Lung (tissue), 11 donors: ENCODE measurements at regions not wholly inside any gene's neighbourhood (a gene's known extent, or its start where the extent isn't known, plus 50 kb on each side); places are given as distances from the start of the nearest gene placed in this dataset.

Experiments used
- ATAC-seq: fragments of 200-7000 bp; cut with Tn5 transposase; one replicate; pipeline ENCODE4 v1.9.1; 2020; ENCODE audit warnings: moderate number of reproducible peaks; ENCODE audit not compliant: insufficient read depth, low FRiP score
- DNase-seq, 3 donors: peaks; one replicate each; pipeline ENCODE4 v3.0.0-alpha.2; 2013 to 2017
- H3K27ac ChIP-seq, 2 donors: one replicate each; pipeline ENCODE4 v1.5.1; 2013; ENCODE audit warnings: mild to moderate bottlenecking in 2 of 2, moderate library complexity in 2 of 2, control low read depth in 1 of 2, inconsistent platforms in 1 of 2, low read depth in 1 of 2, low read length in 1 of 2
- H3K27me3 ChIP-seq, 3 donors: one replicate each; pipeline ENCODE4 v1.5.1; 2013; ENCODE audit warnings: low read length in 2 of 3; ENCODE audit not compliant: control insufficient read depth in 3 of 3, insufficient read depth in 3 of 3
- H3K36me3 ChIP-seq, 4 donors: one replicate each; pipeline ENCODE4 v1.5.1; 2013; ENCODE audit warnings: low read length in 4 of 4, mild to moderate bottlenecking in 1 of 4, moderate library complexity in 1 of 4; ENCODE audit not compliant: control insufficient read depth in 4 of 4, insufficient read depth in 4 of 4
- H3K4me1 ChIP-seq, 5 donors: one replicate each; pipeline ENCODE4 v1.5.1; 2013; ENCODE audit warnings: low read length in 5 of 5, mild to moderate bottlenecking in 2 of 5, moderate library complexity in 1 of 5; ENCODE audit not compliant: control insufficient read depth in 5 of 5, insufficient read depth in 5 of 5
- H3K4me3 ChIP-seq: one replicate; pipeline ENCODE4 v1.5.1; 2013; ENCODE audit warnings: mild to moderate bottlenecking, control low read depth, moderate library complexity
- H3K9ac ChIP-seq, 2 donors: one replicate each; pipeline ENCODE4 v1.5.1; 2013; ENCODE audit warnings: low read length in 2 of 2, control low read depth in 1 of 2; ENCODE audit not compliant: insufficient read depth in 1 of 2
- H3K9me3 ChIP-seq, 4 donors: one replicate each; pipeline ENCODE4 v1.5.1; 2013; ENCODE audit warnings: low read length in 3 of 4, mild to moderate bottlenecking in 1 of 4, moderate library complexity in 1 of 4; ENCODE audit not compliant: control insufficient read depth in 4 of 4, insufficient read depth in 3 of 4
- CTCF ChIP-seq: IDR thresholded peaks from 2 replicates; pipeline ENCODE4 v1.5.1; 2012; ENCODE audit warnings: mild to moderate bottlenecking; ENCODE audit errors: control extremely low read depth, extremely low read depth
- WGBS, 2 donors: extraction: QIAGEN DNeasy Blood & Tissue Kit; methylation state at CpG; one replicate each; pipeline ENCODE4 v1.1.7; 2013; 5-methylcytosine and 5-hydroxymethylcytosine counted together
- donor health status: control.
- donor health status: control.
- donor health status: Bipolar disorder and iron deficiency.
- donor health status: healthy.
- donor health status: DM: yes; HTN: yes; CAD: no.

- no peak for TF ChIP-seq CTCF
- Histone ChIP-seq H3K9me3 (no peaks in the 10 kb centered on the region), H3K27me3 (no peaks in the 10 kb centered on the region), H3K27ac (no peak overlapping the region), H3K36me3 (no peaks in the 10 kb centered on the region), H3K4me3 (no peak overlapping the region), H3K4me1 (no peaks in the 10 kb centered on the region), H3K9ac (no peak overlapping the region)
- 53 to 59% methylated on average over 2 of the region's 2 CpGs for WGBS, 2 donors
- no peak for ATAC-seq
- no peak for DNase-seq
Measured at GRCh38 chr6:74048387-74048786, 352.4 kb downstream of the CD109 start.

- TF ChIP-seq CTCF: no peak
- Histone ChIP-seq H3K4me1 (no peaks in the 10 kb centered on the region), H3K9ac (no peak overlapping the region), H3K9me3 (peaks cover 0 to 3% (median 0%) of the 10 kb centered on the region in 4 donors), H3K27ac (no peak overlapping the region), H3K36me3 (no peaks in the 10 kb centered on the region), H3K27me3 (no peaks in the 10 kb centered on the region), H3K4me3 (no peak overlapping the region)
- ATAC-seq: no peak
- 76 to 84% methylated on average over 3 of the region's 3 CpGs for WGBS, 2 donors
- no peak for DNase-seq
Measured at GRCh38 chr6:74044417-74045096, 348.6 kb downstream of the CD109 start.

GRCh38 chr6:74041420-74041819, 345.4 kb downstream of the CD109 start:
- ATAC-seq: no peak
- no peak for TF ChIP-seq CTCF
- Histone ChIP-seq H3K27me3 (no peaks in the 10 kb centered on the region), H3K36me3 (no peaks in the 10 kb centered on the region), H3K4me3 (no peak overlapping the region), H3K9me3 (peaks cover 0 to 8% (median 0%) of the 10 kb centered on the region in 4 donors), H3K27ac (no peak overlapping the region), H3K4me1 (no peaks in the 10 kb centered on the region), H3K9ac (no peak overlapping the region)
- DNase-seq: no peak
- WGBS, 2 donors: 84 to 85% methylated on average over 3 of the region's 3 CpGs

GRCh38 chr6:74018825-74019224, 322.8 kb downstream of the CD109 start:
- H3K36me3 ChIP-seq: no peaks in the 10 kb centered on the region
- DNase-seq: no peak
- no peak overlapping the region for H3K9ac ChIP-seq
- 66 to 81% methylated on average over 5 of the region's 5 CpGs for WGBS, 2 donors
- H3K4me3 ChIP-seq: no peak overlapping the region
- H3K9me3 ChIP-seq: peaks cover 0 to 12% (median 2%) of the 10 kb centered on the region in 4 donors
- no peaks in the 10 kb centered on the region for H3K27me3 ChIP-seq
- no peaks in the 10 kb centered on the region for H3K4me1 ChIP-seq
- ATAC-seq: no peak
- H3K27ac ChIP-seq: no peak overlapping the region
- TF ChIP-seq CTCF: no peak
